Ishikawa (cell line): ENCODE measurements at regions not wholly inside any gene's neighbourhood (a gene's known extent, or its start where the extent isn't known, plus 50 kb on each side); places are given as distances from the start of the nearest gene placed in this dataset.

Experiments
- CEBPB ChIP-seq: IDR thresholded peaks from 2 replicates; pipeline ENCODE4 v1.6.1; 2012
- EGR1 ChIP-seq: IDR thresholded peaks from 2 replicates; pipeline ENCODE4 v1.6.1; 2012
- EP300 ChIP-seq: IDR thresholded peaks from 2 replicates; pipeline ENCODE4 v1.6.1; 2012; ENCODE audit warnings: borderline replicate concordance
- FOXM1 ChIP-seq: IDR thresholded peaks from 2 replicates; pipeline ENCODE4 v1.6.1; 2012; ENCODE audit warnings: low read depth, borderline replicate concordance
- RAD21 ChIP-seq: IDR thresholded peaks from 2 replicates; pipeline ENCODE4 v1.6.1; 2012; ENCODE audit warnings: low read depth
- TAF1 ChIP-seq: IDR thresholded peaks from 2 replicates; pipeline ENCODE4 v1.6.1; 2012; ENCODE audit warnings: low read depth, mild to moderate bottlenecking
- TEAD4 ChIP-seq: IDR thresholded peaks from 2 replicates; pipeline ENCODE4 v1.6.1; 2012
- YY1 ChIP-seq: IDR thresholded peaks from 2 replicates; pipeline ENCODE4 v1.6.1; 2012; ENCODE audit warnings: low read depth
- TF ChIP-seq, protein P1 (sequence below): IDR thresholded peaks from 2 replicates; pipeline ENCODE4 v1.6.1; 2012; ENCODE audit warnings: low read depth, mild to moderate bottlenecking
- TF ChIP-seq, protein P2 (sequence below): IDR thresholded peaks from 2 replicates; pipeline ENCODE4 v1.6.1; 2012

DNA sequence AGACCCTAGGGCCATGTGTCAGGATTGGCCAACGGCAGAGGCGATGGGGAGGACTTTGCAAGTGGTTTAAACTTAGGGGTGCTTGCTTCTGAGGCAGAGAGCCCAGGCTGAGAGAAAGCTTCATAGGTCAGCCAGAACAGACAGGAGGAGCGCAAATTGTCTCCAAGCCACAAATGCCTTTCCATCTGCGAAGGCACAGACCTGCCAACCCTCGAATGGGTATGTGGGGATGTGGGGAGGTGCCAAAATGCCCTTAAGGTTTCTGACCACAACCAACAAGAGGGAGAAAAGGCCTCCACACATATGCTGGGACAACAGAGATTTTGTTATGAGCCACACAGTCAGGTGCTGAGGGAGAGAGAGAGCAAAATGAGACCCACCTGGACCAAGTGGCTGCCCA lies 283.6 kb downstream of the CYP26B1 start:
- TF ChIP-seq RAD21 (no peak), YY1 (no peak), EGR1 (no peak), CEBPB (no peak), TEAD4 (no peak), FOXM1 (no peak), EP300 (no peak), TAF1 (no peak)
- TF ChIP-seq, protein P1, sequence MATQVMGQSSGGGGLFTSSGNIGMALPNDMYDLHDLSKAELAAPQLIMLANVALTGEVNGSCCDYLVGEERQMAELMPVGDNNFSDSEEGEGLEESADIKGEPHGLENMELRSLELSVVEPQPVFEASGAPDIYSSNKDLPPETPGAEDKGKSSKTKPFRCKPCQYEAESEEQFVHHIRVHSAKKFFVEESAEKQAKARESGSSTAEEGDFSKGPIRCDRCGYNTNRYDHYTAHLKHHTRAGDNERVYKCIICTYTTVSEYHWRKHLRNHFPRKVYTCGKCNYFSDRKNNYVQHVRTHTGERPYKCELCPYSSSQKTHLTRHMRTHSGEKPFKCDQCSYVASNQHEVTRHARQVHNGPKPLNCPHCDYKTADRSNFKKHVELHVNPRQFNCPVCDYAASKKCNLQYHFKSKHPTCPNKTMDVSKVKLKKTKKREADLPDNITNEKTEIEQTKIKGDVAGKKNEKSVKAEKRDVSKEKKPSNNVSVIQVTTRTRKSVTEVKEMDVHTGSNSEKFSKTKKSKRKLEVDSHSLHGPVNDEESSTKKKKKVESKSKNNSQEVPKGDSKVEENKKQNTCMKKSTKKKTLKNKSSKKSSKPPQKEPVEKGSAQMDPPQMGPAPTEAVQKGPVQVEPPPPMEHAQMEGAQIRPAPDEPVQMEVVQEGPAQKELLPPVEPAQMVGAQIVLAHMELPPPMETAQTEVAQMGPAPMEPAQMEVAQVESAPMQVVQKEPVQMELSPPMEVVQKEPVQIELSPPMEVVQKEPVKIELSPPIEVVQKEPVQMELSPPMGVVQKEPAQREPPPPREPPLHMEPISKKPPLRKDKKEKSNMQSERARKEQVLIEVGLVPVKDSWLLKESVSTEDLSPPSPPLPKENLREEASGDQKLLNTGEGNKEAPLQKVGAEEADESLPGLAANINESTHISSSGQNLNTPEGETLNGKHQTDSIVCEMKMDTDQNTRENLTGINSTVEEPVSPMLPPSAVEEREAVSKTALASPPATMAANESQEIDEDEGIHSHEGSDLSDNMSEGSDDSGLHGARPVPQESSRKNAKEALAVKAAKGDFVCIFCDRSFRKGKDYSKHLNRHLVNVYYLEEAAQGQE, result no peak
- TF ChIP-seq, protein P2, sequence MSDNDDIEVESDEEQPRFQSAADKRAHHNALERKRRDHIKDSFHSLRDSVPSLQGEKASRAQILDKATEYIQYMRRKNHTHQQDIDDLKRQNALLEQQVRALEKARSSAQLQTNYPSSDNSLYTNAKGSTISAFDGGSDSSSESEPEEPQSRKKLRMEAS, result no peak
